OCI-LY3 (cell line): ENCODE measurements at regions not wholly inside any gene's neighbourhood (a gene's known extent, or its start where the extent isn't known, plus 50 kb on each side); places are given as distances from the start of the nearest gene placed in this dataset.

Experiments used
- CTCF ChIP-seq: fragments of 200-600, 300-600 bp; sonication (generic); IDR thresholded peaks from 2 replicates; pipeline ENCODE4 v1.5.1; 2014; ENCODE audit warnings: antibody characterized with exemption, low read length, low read depth
- EZH2phosphoT487 ChIP-seq: fragments of 200-600 bp; shearing (Covaris generic); IDR thresholded peaks from 2 replicates; pipeline ENCODE4 v1.6.1; 2018; ENCODE audit warnings: antibody characterized with exemption, mixed run types, low read depth

GRCh38 chr7:21361413-21362125 is 66.3 kb upstream of the SP4 start:
- no peak for TF ChIP-seq CTCF
- no peak for TF ChIP-seq EZH2phosphoT487
